Right atrium auricular region (tissue), 2 donors: ENCODE measurements at regions not wholly inside any gene's neighbourhood (a gene's known extent, or its start where the extent isn't known, plus 50 kb on each side); places are given as distances from the start of the nearest gene placed in this dataset.

Experiments
- DNase-seq: peaks from one replicate; pipeline ENCODE4 v3.0.0-alpha.2; 2019; ENCODE audit warnings: low spot score
- H3K27ac ChIP-seq, 2 donors: fragments of 200-600 bp; sonication (generic); 1 replicate in 1 of 2; 2 replicates in 1 of 2; pipeline ENCODE4 v1.5.1; 2016 to 2019
- H3K27me3 ChIP-seq, 2 donors: fragments of 200-600 bp; sonication (generic); one replicate each; pipeline versions ENCODE4 v1.5.1 to v1.6.0; 2017 to 2019
- H3K36me3 ChIP-seq: fragments of 200-600 bp; sonication (generic); one replicate; pipeline ENCODE4 v1.5.1; 2016
- H3K4me1 ChIP-seq, 2 donors: fragments of 200-600 bp; sonication (generic); one replicate each; pipeline versions ENCODE4 v1.5.1 to v1.6.0; 2017 to 2019
- H3K4me3 ChIP-seq, 2 donors: fragments of 200-600 bp; sonication (generic); 1 replicate in 1 of 2; 2 replicates in 1 of 2; pipeline ENCODE4 v1.5.1; 2017 to 2019; ENCODE audit warnings: mild to moderate bottlenecking in 1 of 2, moderate library complexity in 1 of 2
- H3K9me3 ChIP-seq, 2 donors: fragments of 200-600 bp; sonication (generic); one replicate each; pipeline ENCODE4 v1.5.1; 2019
- TF ChIP-seq, protein P1 (sequence below), 2 donors: fragments of 200-600 bp; sonication (generic); IDR thresholded peaks; one replicate each; pipeline ENCODE4 v1.5.1; 2019; ENCODE audit warnings: antibody characterized with exemption in 2 of 2

DNA sequence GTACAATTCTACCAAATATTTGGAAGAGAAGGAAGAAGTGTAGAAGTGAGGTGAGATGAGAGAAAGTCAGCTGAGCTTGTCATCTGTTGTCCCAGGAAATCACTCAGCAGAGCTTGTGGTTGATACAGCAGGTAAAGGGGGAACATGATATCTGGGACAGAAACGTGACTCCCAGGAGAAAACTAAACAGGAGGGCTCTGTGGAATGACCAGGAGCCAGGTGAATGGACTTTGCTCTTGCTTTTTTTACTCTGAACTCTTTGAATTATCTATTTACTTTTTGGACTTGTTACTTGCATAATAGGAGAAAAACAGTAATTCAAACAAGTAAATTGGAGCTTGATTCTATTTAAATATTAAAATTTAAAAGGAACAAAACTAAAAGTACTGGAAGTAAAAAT lies 555.6 kb upstream of the FRG1 start:
- H3K27ac ChIP-seq, result no peak overlapping the region
- no peak overlapping the region for H3K4me3 ChIP-seq
- no peaks in the 10 kb centered on the region for H3K4me1 ChIP-seq
- TF ChIP-seq, protein P1, sequence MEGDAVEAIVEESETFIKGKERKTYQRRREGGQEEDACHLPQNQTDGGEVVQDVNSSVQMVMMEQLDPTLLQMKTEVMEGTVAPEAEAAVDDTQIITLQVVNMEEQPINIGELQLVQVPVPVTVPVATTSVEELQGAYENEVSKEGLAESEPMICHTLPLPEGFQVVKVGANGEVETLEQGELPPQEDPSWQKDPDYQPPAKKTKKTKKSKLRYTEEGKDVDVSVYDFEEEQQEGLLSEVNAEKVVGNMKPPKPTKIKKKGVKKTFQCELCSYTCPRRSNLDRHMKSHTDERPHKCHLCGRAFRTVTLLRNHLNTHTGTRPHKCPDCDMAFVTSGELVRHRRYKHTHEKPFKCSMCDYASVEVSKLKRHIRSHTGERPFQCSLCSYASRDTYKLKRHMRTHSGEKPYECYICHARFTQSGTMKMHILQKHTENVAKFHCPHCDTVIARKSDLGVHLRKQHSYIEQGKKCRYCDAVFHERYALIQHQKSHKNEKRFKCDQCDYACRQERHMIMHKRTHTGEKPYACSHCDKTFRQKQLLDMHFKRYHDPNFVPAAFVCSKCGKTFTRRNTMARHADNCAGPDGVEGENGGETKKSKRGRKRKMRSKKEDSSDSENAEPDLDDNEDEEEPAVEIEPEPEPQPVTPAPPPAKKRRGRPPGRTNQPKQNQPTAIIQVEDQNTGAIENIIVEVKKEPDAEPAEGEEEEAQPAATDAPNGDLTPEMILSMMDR (IDR thresholded peaks at IDR 0.05), result no peak
- no peaks in the 10 kb centered on the region for H3K27me3 ChIP-seq
- no peak for DNase-seq
- peaks cover 0 to 7% of the 10 kb centered on the region in 2 donors for H3K9me3 ChIP-seq
- no peaks in the 10 kb centered on the region for H3K36me3 ChIP-seq

DNA sequence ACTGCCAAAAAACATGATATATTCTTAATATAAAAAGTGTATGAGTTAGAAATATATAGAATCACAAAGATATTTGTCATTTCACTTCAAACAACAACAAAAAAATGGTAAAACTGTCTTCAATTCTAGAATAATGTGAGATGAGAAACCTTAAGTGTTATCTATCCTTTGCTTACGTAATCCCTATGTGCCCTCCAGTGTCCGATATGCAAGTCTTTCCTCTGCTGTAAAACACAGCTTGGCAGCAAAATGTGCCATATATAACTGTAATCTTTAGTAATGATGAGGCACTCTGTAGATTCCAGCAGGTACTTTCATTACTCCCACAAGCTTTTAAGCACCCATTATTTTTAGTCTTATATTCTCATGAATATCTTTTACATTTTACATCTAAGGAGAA lies 555.1 kb upstream of the FRG1 start:
- H3K36me3 ChIP-seq, result no peaks in the 10 kb centered on the region
- H3K27ac ChIP-seq, result no peak overlapping the region
- H3K4me1 ChIP-seq, result no peaks in the 10 kb centered on the region
- no peaks in the 10 kb centered on the region for H3K27me3 ChIP-seq
- DNase-seq, result no peak
- TF ChIP-seq, protein P1 (IDR thresholded peaks at IDR 0.05), result no peak
- peaks cover 0 to 7% of the 10 kb centered on the region in 2 donors for H3K9me3 ChIP-seq
- H3K4me3 ChIP-seq, result no peak overlapping the region

GRCh38 chr4:189396435-189396834 lies 544.2 kb upstream of the FRG1 start:
- no peak for DNase-seq
- H3K27me3 ChIP-seq, result no peaks in the 10 kb centered on the region
- TF ChIP-seq, protein P1 (IDR thresholded peaks at IDR 0.05), result no peak
- no peak overlapping the region for H3K27ac ChIP-seq
- no peaks in the 10 kb centered on the region for H3K9me3 ChIP-seq
- no peaks in the 10 kb centered on the region for H3K36me3 ChIP-seq
- no peaks in the 10 kb centered on the region for H3K4me1 ChIP-seq
- no peak overlapping the region for H3K4me3 ChIP-seq

DNA sequence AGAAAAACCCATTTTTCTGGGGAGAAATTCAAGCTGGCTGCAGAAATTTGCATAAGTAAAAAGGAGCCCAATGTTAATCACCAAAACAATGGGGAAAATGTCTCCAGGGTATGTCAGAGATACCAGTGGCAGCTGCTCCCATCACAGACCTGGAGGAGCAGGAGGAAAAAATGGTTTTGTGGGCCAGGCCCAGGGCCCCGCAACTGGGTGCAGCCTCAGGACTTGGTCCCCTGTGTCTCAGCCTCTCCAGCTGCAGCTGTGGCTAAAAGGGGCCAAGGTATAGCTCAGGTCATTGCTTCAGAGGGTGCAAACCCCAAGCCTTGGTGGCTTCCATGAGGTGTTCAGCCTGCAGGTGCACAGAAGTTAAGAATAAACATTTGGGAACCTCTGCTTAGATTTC lies 536.4 kb upstream of the FRG1 start:
- no peaks in the 10 kb centered on the region for H3K9me3 ChIP-seq
- no peaks in the 10 kb centered on the region for H3K4me1 ChIP-seq
- no peaks in the 10 kb centered on the region for H3K36me3 ChIP-seq
- H3K27ac ChIP-seq, result no peak overlapping the region
- TF ChIP-seq, protein P1 (IDR thresholded peaks at IDR 0.05), result no peak
- H3K27me3 ChIP-seq, result no peaks in the 10 kb centered on the region
- no peak for DNase-seq
- H3K4me3 ChIP-seq, result no peak overlapping the region

DNA sequence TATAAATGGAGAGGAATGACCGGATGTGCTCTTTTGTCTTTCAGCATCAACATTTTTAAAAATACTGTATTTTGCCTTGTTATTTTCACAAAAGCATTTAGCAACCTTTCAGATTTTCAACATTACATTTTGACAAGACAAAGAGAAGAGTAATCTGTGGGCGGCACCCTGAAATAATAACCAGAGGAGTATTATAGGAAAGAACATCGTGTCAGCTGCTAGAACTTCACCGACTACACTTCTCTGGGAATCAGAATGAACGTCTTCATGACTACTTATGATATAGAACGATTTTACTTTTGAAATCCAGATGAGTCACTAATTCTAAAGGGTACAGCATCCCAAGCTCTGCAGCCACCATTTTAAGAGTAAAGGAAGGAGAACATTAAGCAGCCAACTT lies 531.5 kb upstream of the FRG1 start:
- no peak for DNase-seq
- Histone ChIP-seq H3K4me3 (no peak overlapping the region), H3K9me3 (no peaks in the 10 kb centered on the region), H3K36me3 (no peaks in the 10 kb centered on the region), H3K27ac (no peak overlapping the region), H3K4me1 (no peaks in the 10 kb centered on the region), H3K27me3 (no peaks in the 10 kb centered on the region)
- TF ChIP-seq, protein P1 (IDR thresholded peaks at IDR 0.05), result no peak

DNA sequence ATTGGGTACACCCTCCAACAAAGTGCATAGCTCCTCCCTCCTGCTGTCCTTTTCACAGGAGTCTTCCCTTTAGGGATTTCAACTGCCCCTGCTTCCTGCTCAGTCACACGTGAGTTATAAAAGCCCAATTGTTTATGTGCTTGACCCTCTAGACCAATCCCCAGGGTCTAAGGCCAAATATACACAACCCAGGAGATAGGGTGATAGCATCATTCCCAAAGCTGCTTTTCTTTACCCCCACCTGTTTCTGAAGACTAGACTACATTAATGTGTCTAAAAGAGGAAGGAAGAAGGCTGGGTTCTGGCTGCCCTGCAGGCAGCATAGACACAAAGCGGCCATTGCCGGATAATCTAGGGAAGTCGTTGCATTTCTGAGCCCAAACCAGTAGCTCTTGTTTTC lies 526.7 kb upstream of the FRG1 start:
- no peak overlapping the region for H3K4me3 ChIP-seq
- H3K9me3 ChIP-seq, result no peaks in the 10 kb centered on the region

More for the DNA sequence above, 526.7 kb upstream of the FRG1 start:
- no peak for DNase-seq
- no peak overlapping the region for H3K27ac ChIP-seq
- H3K27me3 ChIP-seq, result no peaks in the 10 kb centered on the region
- TF ChIP-seq, protein P1 (IDR thresholded peaks at IDR 0.05), result no peak
- no peaks in the 10 kb centered on the region for H3K4me1 ChIP-seq
- H3K36me3 ChIP-seq, result no peaks in the 10 kb centered on the region
